ENCODE measurements at regions not wholly inside any gene's neighbourhood (a gene's known extent, or its start where the extent isn't known, plus 50 kb on each side); places are given as distances from the start of the nearest gene placed in this dataset.

- Mint-ChIP-seq H3K27ac (no peak overlapping the region), H3K9me3 (peaks cover 2% of the 10 kb centered on the region), H3K36me3 (ENCODE audit: low read depth) (no peaks in the 10 kb centered on the region), H3K4me3 (no peak overlapping the region), H3K27me3 (ENCODE audit: low read depth) (no peaks in the 10 kb centered on the region), H3K4me1 (ENCODE audit: low read depth) (no peaks in the 10 kb centered on the region)
- no peak for DNase-seq (ENCODE audit: low spot score)
These were observed 182.1 kb downstream of the FAM170A start for GRCh38 chr5:119811458-119811857.

DNA sequence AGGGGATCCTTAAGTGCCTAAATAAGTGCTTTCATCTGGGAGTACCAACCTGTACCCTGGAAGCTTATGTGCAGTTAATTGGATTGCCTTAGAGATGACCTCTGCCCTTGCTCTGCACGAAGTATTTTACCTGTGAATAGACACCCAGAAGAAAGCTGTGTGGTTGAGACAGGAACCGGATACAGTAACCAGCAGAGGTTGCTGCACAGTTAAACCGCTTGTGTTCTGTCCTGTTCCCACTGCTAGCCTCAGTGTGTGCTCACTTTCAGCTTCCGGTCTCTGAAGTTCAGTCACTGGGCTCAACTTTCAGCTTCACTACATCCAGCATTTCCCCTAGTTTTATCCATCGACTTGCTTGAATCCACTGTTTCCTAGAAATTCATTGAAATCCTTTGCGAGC, 185.3 kb downstream of the FAM170A start:
- Mint-ChIP-seq H3K4me1 (ENCODE audit: low read depth) (no peaks in the 10 kb centered on the region), H3K9me3 (no peaks in the 10 kb centered on the region), H3K4me3 (no peak overlapping the region), H3K27me3 (ENCODE audit: low read depth) (no peaks in the 10 kb centered on the region), H3K27ac (no peak overlapping the region), H3K36me3 (ENCODE audit: low read depth) (no peaks in the 10 kb centered on the region)
- no peak for DNase-seq (ENCODE audit: low spot score)

GRCh38 chr5:119816055-119816454, 186.7 kb downstream of the FAM170A start:
- no peaks in the 10 kb centered on the region for H3K9me3 Mint-ChIP-seq
- H3K36me3 Mint-ChIP-seq (ENCODE audit: low read depth): no peaks in the 10 kb centered on the region
- no peak for DNase-seq (ENCODE audit: low spot score)
- no peak overlapping the region for H3K27ac Mint-ChIP-seq
- H3K27me3 Mint-ChIP-seq (ENCODE audit: low read depth): no peaks in the 10 kb centered on the region
- H3K4me3 Mint-ChIP-seq: no peak overlapping the region
- H3K4me1 Mint-ChIP-seq (ENCODE audit: low read depth): no peaks in the 10 kb centered on the region

GRCh38 chr5:119820016-119820415, 190.7 kb downstream of the FAM170A start:
- Mint-ChIP-seq H3K4me1 (ENCODE audit: low read depth) (no peaks in the 10 kb centered on the region), H3K27me3 (ENCODE audit: low read depth) (no peaks in the 10 kb centered on the region), H3K4me3 (no peak overlapping the region), H3K36me3 (ENCODE audit: low read depth) (no peaks in the 10 kb centered on the region), H3K27ac (no peak overlapping the region), H3K9me3 (no peaks in the 10 kb centered on the region)
- no peak for DNase-seq (ENCODE audit: low spot score)

- Mint-ChIP-seq H3K4me3 (no peak overlapping the region), H3K4me1 (ENCODE audit: low read depth) (no peaks in the 10 kb centered on the region), H3K36me3 (ENCODE audit: low read depth) (no peaks in the 10 kb centered on the region), H3K9me3 (no peaks in the 10 kb centered on the region), H3K27ac (no peak overlapping the region), H3K27me3 (ENCODE audit: low read depth) (no peaks in the 10 kb centered on the region)
- no peak for DNase-seq (ENCODE audit: low spot score)
These were observed 191.2 kb downstream of the FAM170A start for GRCh38 chr5:119820608-119821007.

- Mint-ChIP-seq H3K4me1 (ENCODE audit: low read depth) (no peaks in the 10 kb centered on the region), H3K27me3 (ENCODE audit: low read depth) (no peaks in the 10 kb centered on the region), H3K36me3 (ENCODE audit: low read depth) (no peaks in the 10 kb centered on the region), H3K4me3 (no peak overlapping the region), H3K9me3 (no peaks in the 10 kb centered on the region), H3K27ac (no peak overlapping the region)
- DNase-seq (ENCODE audit: low spot score): no peak
These were observed 199.2 kb downstream of the FAM170A start for GRCh38 chr5:119828541-119828940.

DNA sequence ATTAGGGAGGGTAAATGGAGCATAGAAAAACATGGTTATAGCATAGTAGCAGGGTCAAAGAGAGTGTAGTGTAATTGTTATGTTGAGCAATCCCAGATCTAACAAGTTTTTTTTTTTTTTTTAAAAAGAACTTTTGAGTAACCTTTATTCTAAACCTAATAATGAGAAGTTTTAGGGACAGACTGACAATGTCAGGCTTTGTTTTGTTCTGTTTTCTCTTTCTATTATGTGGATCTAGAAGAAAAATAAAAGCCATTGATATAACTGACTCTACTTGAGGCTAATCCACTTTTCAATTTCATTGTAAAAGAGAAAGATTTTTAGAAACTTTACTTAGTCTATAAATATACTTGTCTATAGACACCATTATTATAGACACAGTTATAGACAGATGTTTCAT, 200.0 kb downstream of the FAM170A start:
- H3K9me3 Mint-ChIP-seq: no peaks in the 10 kb centered on the region
- no peak for DNase-seq (ENCODE audit: low spot score)
- H3K27me3 Mint-ChIP-seq (ENCODE audit: low read depth): no peaks in the 10 kb centered on the region
- no peak overlapping the region for H3K4me3 Mint-ChIP-seq
- H3K27ac Mint-ChIP-seq: no peak overlapping the region
- no peaks in the 10 kb centered on the region for H3K4me1 Mint-ChIP-seq (ENCODE audit: low read depth)
- no peaks in the 10 kb centered on the region for H3K36me3 Mint-ChIP-seq (ENCODE audit: low read depth)

DNA sequence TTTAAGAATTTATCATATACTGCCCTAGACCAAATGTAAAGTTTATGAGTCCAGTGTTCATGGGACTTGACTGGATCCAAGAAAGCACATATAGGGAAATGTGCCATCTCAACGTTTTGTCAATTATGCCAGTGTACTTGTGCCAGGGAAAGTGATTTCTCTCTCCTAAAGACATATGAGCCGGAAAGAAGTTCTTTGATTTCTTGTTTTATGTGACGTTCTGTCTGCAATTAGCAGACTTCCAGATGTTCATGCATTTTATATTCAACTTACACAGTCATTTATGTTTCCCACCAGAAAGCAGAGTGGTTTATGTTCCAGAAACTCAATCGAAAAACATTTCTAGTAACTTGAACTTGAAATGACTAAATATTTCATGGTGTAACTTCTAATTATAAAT, 203.8 kb downstream of the FAM170A start:
- no peak for DNase-seq (ENCODE audit: low spot score)
- Mint-ChIP-seq H3K27me3 (ENCODE audit: low read depth) (no peaks in the 10 kb centered on the region), H3K9me3 (no peaks in the 10 kb centered on the region), H3K4me1 (ENCODE audit: low read depth) (no peaks in the 10 kb centered on the region), H3K4me3 (no peak overlapping the region), H3K36me3 (ENCODE audit: low read depth) (no peaks in the 10 kb centered on the region), H3K27ac (no peak overlapping the region)

- Mint-ChIP-seq H3K4me3 (no peak overlapping the region), H3K27me3 (ENCODE audit: low read depth) (no peaks in the 10 kb centered on the region), H3K4me1 (ENCODE audit: low read depth) (no peaks in the 10 kb centered on the region), H3K9me3 (peaks cover 7% of the 10 kb centered on the region), H3K27ac (no peak overlapping the region), H3K36me3 (ENCODE audit: low read depth) (no peaks in the 10 kb centered on the region)
- DNase-seq (ENCODE audit: low spot score): no peak
These were observed 210.8 kb downstream of the FAM170A start for GRCh38 chr5:119840175-119840574.

GRCh38 chr5:119852140-119852539, 222.8 kb downstream of the FAM170A start:
- no peaks in the 10 kb centered on the region for H3K27me3 Mint-ChIP-seq (ENCODE audit: low read depth)
- peaks cover 4% of the 10 kb centered on the region for H3K9me3 Mint-ChIP-seq
- no peaks in the 10 kb centered on the region for H3K36me3 Mint-ChIP-seq (ENCODE audit: low read depth)
- DNase-seq (ENCODE audit: low spot score): no peak
- no peaks in the 10 kb centered on the region for H3K4me1 Mint-ChIP-seq (ENCODE audit: low read depth)
- no peak overlapping the region for H3K27ac Mint-ChIP-seq
- H3K4me3 Mint-ChIP-seq: no peak overlapping the region

GRCh38 chr5:119860463-119860862, 231.1 kb downstream of the FAM170A start:
- H3K4me3 Mint-ChIP-seq: no peak overlapping the region
- H3K4me1 Mint-ChIP-seq (ENCODE audit: low read depth): no peaks in the 10 kb centered on the region
- peaks cover 4% of the 10 kb centered on the region for H3K9me3 Mint-ChIP-seq
- no peak overlapping the region for H3K27ac Mint-ChIP-seq
- no peaks in the 10 kb centered on the region for H3K27me3 Mint-ChIP-seq (ENCODE audit: low read depth)
- DNase-seq (ENCODE audit: low spot score): no peak
- no peaks in the 10 kb centered on the region for H3K36me3 Mint-ChIP-seq (ENCODE audit: low read depth)

- H3K4me1 Mint-ChIP-seq (ENCODE audit: low read depth): no peaks in the 10 kb centered on the region
- H3K27ac Mint-ChIP-seq: no peak overlapping the region
- H3K27me3 Mint-ChIP-seq (ENCODE audit: low read depth): no peaks in the 10 kb centered on the region
- no peaks in the 10 kb centered on the region for H3K36me3 Mint-ChIP-seq (ENCODE audit: low read depth)
- no peaks in the 10 kb centered on the region for H3K9me3 Mint-ChIP-seq
- no peak for DNase-seq (ENCODE audit: low spot score)
- no peak overlapping the region for H3K4me3 Mint-ChIP-seq
These were observed 233.3 kb downstream of the FAM170A start for GRCh38 chr5:119862619-119863018.

- no peaks in the 10 kb centered on the region for H3K36me3 Mint-ChIP-seq (ENCODE audit: low read depth)
- H3K4me1 Mint-ChIP-seq (ENCODE audit: low read depth): no peaks in the 10 kb centered on the region
- no peak for DNase-seq (ENCODE audit: low spot score)
- no peak overlapping the region for H3K27ac Mint-ChIP-seq
- H3K9me3 Mint-ChIP-seq: no peaks in the 10 kb centered on the region
- no peak overlapping the region for H3K4me3 Mint-ChIP-seq
- H3K27me3 Mint-ChIP-seq (ENCODE audit: low read depth): no peaks in the 10 kb centered on the region
These were observed 234.9 kb downstream of the FAM170A start for GRCh38 chr5:119864286-119864685.

GRCh38 chr5:119873611-119874010, 244.3 kb downstream of the FAM170A start:
- Mint-ChIP-seq H3K36me3 (ENCODE audit: low read depth) (no peaks in the 10 kb centered on the region), H3K4me1 (ENCODE audit: low read depth) (no peaks in the 10 kb centered on the region), H3K9me3 (no peaks in the 10 kb centered on the region), H3K4me3 (no peak overlapping the region), H3K27me3 (ENCODE audit: low read depth) (no peaks in the 10 kb centered on the region), H3K27ac (no peak overlapping the region)
- no peak for DNase-seq (ENCODE audit: low spot score)

- Mint-ChIP-seq H3K36me3 (ENCODE audit: low read depth) (no peaks in the 10 kb centered on the region), H3K27me3 (ENCODE audit: low read depth) (no peaks in the 10 kb centered on the region), H3K9me3 (no peaks in the 10 kb centered on the region), H3K27ac (no peak overlapping the region), H3K4me3 (no peak overlapping the region), H3K4me1 (ENCODE audit: low read depth) (no peaks in the 10 kb centered on the region)
- no peak for DNase-seq (ENCODE audit: low spot score)
These were observed 247.2 kb downstream of the FAM170A start for GRCh38 chr5:119876522-119876921.
